Cardiac muscle cell (in vitro differentiated cells and primary cell): ENCODE measurements at regions not wholly inside any gene's neighbourhood (a gene's known extent, or its start where the extent isn't known, plus 50 kb on each side); places are given as distances from the start of the nearest gene placed in this dataset.

Experiments
- DNase-seq, 2 donors: peaks; one replicate each; pipeline versions ENCODE4 v3.0.0 to v3.0.0-alpha.2; 2010 to 2017; ENCODE audit warnings: low read depth in 1 of 2, low spot score in 1 of 2
- H3K27ac ChIP-seq: fragments of 200-600 bp; sonication (generic); 2 replicates; pipeline ENCODE4 v1.5.1; 2016
- H3K27me3 ChIP-seq: fragments of 200-600 bp; sonication (generic); 2 replicates; pipeline ENCODE4 v1.6.0; 2016; ENCODE audit warnings: control low read depth
- H3K36me3 ChIP-seq: fragments of 200-600 bp; sonication (generic); 2 replicates; pipeline ENCODE4 v1.5.1; 2016; ENCODE audit warnings: control low read depth
- H3K4me1 ChIP-seq: fragments of 200-600 bp; sonication (generic); 2 replicates; pipeline ENCODE4 v1.8.1; 2017; ENCODE audit warnings: low read depth, mild to moderate bottlenecking, mixed run types
- H3K4me3 ChIP-seq: fragments of 200-600 bp; sonication (generic); 2 replicates; pipeline ENCODE4 v1.5.1; 2016; ENCODE audit warnings: mild to moderate bottlenecking
- H3K9me3 ChIP-seq: fragments of 200-600 bp; sonication (generic); 2 replicates; pipeline ENCODE4 v1.5.1; 2017; ENCODE audit warnings: low read depth, mild to moderate bottlenecking, control low read depth
- TF ChIP-seq, protein P1 (sequence below): IDR thresholded peaks from 2 replicates; pipeline ENCODE4 v1.5.1; 2012; ENCODE audit warnings: low read depth, mild to moderate bottlenecking, low read length

DNA sequence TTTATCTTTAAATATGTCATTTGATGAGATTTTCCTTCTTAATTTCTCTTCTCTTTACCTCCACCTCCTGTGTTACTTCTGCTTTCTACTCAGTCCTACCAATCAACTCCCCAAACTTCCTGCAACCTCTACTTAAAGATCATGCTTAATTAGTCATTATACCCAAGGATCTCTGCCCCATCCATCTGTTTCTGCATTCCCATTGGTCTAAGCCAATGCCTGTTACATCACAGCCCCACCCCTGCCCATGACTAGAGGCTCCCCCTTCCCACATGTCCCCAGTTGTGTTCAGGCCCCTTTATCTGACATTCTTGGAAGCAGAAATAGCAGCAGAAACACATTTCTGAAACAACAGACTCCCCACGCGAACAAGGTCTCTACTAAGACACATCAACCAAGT, 319.1 kb upstream of the NFE2L3 start:
- no peaks in the 10 kb centered on the region for H3K9me3 ChIP-seq
- H3K27ac ChIP-seq: peak overlapping the region; percentile 53
- peak in 1 of 2 donors; percentile 77 for DNase-seq
- TF ChIP-seq, protein P1, sequence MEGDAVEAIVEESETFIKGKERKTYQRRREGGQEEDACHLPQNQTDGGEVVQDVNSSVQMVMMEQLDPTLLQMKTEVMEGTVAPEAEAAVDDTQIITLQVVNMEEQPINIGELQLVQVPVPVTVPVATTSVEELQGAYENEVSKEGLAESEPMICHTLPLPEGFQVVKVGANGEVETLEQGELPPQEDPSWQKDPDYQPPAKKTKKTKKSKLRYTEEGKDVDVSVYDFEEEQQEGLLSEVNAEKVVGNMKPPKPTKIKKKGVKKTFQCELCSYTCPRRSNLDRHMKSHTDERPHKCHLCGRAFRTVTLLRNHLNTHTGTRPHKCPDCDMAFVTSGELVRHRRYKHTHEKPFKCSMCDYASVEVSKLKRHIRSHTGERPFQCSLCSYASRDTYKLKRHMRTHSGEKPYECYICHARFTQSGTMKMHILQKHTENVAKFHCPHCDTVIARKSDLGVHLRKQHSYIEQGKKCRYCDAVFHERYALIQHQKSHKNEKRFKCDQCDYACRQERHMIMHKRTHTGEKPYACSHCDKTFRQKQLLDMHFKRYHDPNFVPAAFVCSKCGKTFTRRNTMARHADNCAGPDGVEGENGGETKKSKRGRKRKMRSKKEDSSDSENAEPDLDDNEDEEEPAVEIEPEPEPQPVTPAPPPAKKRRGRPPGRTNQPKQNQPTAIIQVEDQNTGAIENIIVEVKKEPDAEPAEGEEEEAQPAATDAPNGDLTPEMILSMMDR: no peak
- peaks cover 46% of the 10 kb centered on the region for H3K4me1 ChIP-seq
- no peaks in the 10 kb centered on the region for H3K27me3 ChIP-seq
- no peak overlapping the region for H3K4me3 ChIP-seq
- no peaks in the 10 kb centered on the region for H3K36me3 ChIP-seq

DNA sequence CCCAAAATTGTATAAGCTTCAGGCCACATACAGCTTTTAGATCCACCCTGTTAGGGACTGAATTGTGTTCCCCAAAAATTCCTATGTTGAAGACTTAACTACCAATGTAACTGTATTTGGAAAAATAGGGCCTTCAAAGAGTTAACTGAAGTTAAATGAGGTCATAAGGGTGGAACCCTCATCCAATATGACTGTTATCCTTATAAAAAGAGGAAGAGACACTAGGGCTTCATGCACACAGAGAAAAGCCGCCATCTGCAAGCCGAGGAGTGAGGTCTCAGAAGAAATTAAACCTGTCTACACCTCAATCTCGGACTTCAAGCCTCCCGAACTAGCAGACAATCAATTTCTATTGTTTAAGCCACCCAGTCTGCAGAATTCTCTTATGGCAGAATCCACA, 317.9 kb upstream of the NFE2L3 start:
- no peaks in the 10 kb centered on the region for H3K9me3 ChIP-seq
- TF ChIP-seq, protein P1: no peak

DNA sequence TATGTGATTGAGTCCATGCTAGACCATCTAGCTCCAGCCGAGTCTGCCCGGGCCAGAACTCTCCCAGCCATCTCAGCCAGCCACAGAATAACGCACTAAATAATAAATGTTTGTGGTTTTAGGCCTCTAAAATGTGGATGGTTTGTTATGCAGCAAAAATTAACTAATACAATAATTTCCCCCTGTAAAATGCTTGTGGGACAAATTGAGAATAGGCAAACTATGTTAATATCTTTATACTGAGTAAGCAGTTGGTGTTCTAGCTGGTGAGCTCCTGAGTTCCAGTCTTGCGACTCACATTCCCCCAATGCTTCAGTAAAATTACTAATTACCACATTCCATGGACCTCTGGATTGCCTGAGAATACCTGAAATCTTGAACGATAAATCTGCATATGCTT, 316.8 kb upstream of the NFE2L3 start:
- Histone ChIP-seq H3K9me3 (no peaks in the 10 kb centered on the region), H3K27ac (no peak overlapping the region), H3K36me3 (no peaks in the 10 kb centered on the region), H3K4me3 (no peak overlapping the region), H3K4me1 (peaks cover 46% of the 10 kb centered on the region), H3K27me3 (no peaks in the 10 kb centered on the region)
- no peak for DNase-seq
- TF ChIP-seq, protein P1: no peak

More for the DNA sequence above, 317.9 kb upstream of the NFE2L3 start:
- Histone ChIP-seq H3K27me3 (no peaks in the 10 kb centered on the region), H3K36me3 (no peaks in the 10 kb centered on the region), H3K4me1 (peaks cover 46% of the 10 kb centered on the region), H3K4me3 (no peak overlapping the region), H3K27ac (peak overlapping the region; percentile 53)
- no peak for DNase-seq

DNA sequence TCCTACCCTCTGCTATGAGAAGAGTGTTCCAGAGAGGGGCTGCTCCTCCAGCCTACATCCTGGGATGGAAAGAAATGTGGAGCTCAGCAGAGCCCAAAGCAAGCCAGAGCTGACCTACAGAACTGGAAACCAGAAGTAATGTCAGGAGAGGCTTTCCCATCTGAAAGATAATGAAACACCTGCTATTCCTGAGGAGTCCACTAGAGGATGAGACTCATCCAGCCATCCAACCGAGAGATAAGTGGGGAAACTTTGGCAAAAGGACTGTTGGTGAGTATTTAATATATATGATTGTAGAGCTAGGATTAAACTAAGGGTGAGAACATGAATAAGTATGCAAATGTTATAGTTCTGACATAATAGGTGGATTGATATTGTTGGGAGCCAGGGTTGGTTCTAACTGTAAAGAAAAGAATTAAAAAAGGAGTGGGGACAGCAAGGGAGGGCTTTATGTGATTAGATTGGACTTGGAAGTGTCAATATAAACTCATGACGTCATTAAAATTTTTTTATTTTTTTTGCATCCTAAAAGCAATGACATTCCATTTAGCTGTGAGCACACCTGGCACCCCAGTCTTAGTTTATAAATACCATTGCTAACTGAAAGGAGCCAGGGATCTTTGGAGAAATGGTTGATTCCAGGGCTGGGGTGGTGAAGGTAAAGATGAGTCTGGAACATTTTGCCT, 312.8 kb upstream of the NFE2L3 start:
- Histone ChIP-seq H3K36me3 (no peaks in the 10 kb centered on the region), H3K9me3 (no peaks in the 10 kb centered on the region), H3K27ac (peak overlapping the region; percentile 71), H3K4me1 (peaks cover 31% of the 10 kb centered on the region), H3K27me3 (no peaks in the 10 kb centered on the region), H3K4me3 (no peak overlapping the region)
- TF ChIP-seq, protein P1: peak; percentile 24
- DNase-seq: no peak

DNA sequence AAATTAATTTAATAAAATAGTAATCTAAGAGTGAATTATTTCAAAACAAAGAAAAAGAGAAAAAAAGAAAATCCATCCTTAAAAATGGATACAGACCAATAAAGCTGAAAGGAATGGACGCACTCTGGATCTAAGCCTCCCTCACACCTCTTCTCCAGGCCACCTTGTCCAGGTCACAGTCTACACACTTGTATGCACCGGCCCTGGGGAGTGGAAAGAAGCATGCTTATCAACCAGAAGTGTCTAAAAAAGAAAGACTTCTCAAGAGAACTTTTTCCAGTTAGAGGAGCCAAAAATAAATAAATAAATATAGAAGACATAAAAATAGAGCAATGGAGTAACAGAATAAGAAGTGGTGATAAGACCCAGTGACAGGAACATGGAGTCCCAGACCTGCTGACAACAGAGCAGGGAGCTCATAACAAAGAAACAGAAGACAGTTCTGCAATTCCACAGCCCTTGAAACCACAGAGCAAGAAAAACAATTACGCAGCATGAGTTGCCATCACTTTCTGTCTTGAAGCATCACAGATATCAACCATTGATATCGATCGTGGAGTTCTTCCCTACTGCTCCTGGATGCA, 311.7 kb upstream of the NFE2L3 start:
- Histone ChIP-seq H3K27ac (peak overlapping the region; percentile 71), H3K27me3 (no peaks in the 10 kb centered on the region), H3K36me3 (no peaks in the 10 kb centered on the region), H3K9me3 (no peaks in the 10 kb centered on the region), H3K4me1 (peaks cover 37% of the 10 kb centered on the region), H3K4me3 (no peak overlapping the region)
- peak; percentile 56 to 77 for DNase-seq
- TF ChIP-seq, protein P1: no peak
